GM23338 (cell line): ENCODE measurements at regions not wholly inside any gene's neighbourhood (a gene's known extent, or its start where the extent isn't known, plus 50 kb on each side); places are given as distances from the start of the nearest gene placed in this dataset.

Experiments used
- ATAC-seq: fragments of 200-7000 bp; cut with Tn5 transposase; 3 replicates; pipeline ENCODE4 v1.9.1; 2020
- DNase-seq: peaks from one replicate; pipeline ENCODE4 v3.0.0-alpha.2; 2015; ENCODE audit warnings: low spot score
- H2AFZ ChIP-seq: fragments of 200-600 bp; sonication (generic); 2 replicates; pipeline ENCODE4 v1.8.0; 2016; ENCODE audit warnings: antibody characterized with exemption, mild to moderate bottlenecking, moderate library complexity
- H3F3A ChIP-seq: fragments of 200-600 bp; sonication (generic); replicated peaks from 2 replicates; pipeline ENCODE4 v1.8.0; 2017; ENCODE audit warnings: antibody characterized with exemption, mixed run types, low read depth
- H3K27ac ChIP-seq: fragments of 200-600 bp; sonication (generic); 2 replicates; pipeline ENCODE4 v1.6.1; 2016; ENCODE audit warnings: low read depth
- H3K27me3 ChIP-seq: fragments of 200-600 bp; sonication (generic); 2 replicates; pipeline ENCODE4 v1.8.0; 2016; ENCODE audit warnings: mild to moderate bottlenecking, mixed run types, moderate library complexity; ENCODE audit not compliant: insufficient read depth
- H3K36me3 ChIP-seq: fragments of 200-600 bp; sonication (generic); 2 replicates; pipeline ENCODE4 v1.8.0; 2016; ENCODE audit warnings: mild to moderate bottlenecking; ENCODE audit not compliant: insufficient read depth
- H3K4me1 ChIP-seq: fragments of 200-600 bp; sonication (generic); 2 replicates; pipeline ENCODE4 v1.8.0; 2016; ENCODE audit warnings: mild to moderate bottlenecking, moderate library complexity; ENCODE audit not compliant: insufficient read depth
- H3K4me2 ChIP-seq: fragments of 200-600 bp; sonication (generic); 2 replicates; pipeline ENCODE4 v1.7.1; 2017; ENCODE audit warnings: mixed run types
- H3K4me3 ChIP-seq: fragments of 200-600 bp; sonication (generic); 2 replicates; pipeline ENCODE4 v1.6.1; 2016; ENCODE audit warnings: mixed run types
- H3K79me2 ChIP-seq: fragments of 200-600 bp; sonication (generic); replicated peaks from 2 replicates; pipeline ENCODE4 v1.8.0; 2017; ENCODE audit warnings: mild to moderate bottlenecking; ENCODE audit not compliant: insufficient read depth
- H3K9me2 ChIP-seq: fragments of 200-600 bp; sonication (generic); 2 replicates; pipeline ENCODE4 v1.8.0; 2017; ENCODE audit not compliant: insufficient read depth
- H4K20me1 ChIP-seq: fragments of 200-600 bp; sonication (generic); replicated peaks from 2 replicates; pipeline ENCODE4 v1.8.0; 2017; ENCODE audit warnings: mild to moderate bottlenecking; ENCODE audit not compliant: insufficient read depth
- H3K27ac Mint-ChIP-seq: 2 replicates; pipeline ENCODE4 v1.8.0; 2020; ENCODE audit warnings: inconsistent platforms, mild to moderate bottlenecking, moderate library complexity, mixed read lengths
- H3K27me3 Mint-ChIP-seq: 3 replicates; pipeline ENCODE4 v1.8.0; 2022; ENCODE audit warnings: low read depth, mild to moderate bottlenecking, moderate library complexity, mixed read lengths, inconsistent platforms; ENCODE audit not compliant: insufficient read depth, poor library complexity
- H3K36me3 Mint-ChIP-seq: 3 replicates; pipeline ENCODE4 v1.8.0; 2021; ENCODE audit warnings: low read depth, mild to moderate bottlenecking, inconsistent platforms, moderate library complexity, mixed read lengths
- H3K4me1 Mint-ChIP-seq: 3 replicates; pipeline ENCODE4 v1.8.0; 2020; ENCODE audit warnings: mild to moderate bottlenecking, inconsistent platforms, mixed read lengths
- H3K4me3 Mint-ChIP-seq: 3 replicates; pipeline ENCODE4 v1.8.0; 2021; ENCODE audit warnings: moderate library complexity, mild to moderate bottlenecking, inconsistent platforms, mixed read lengths
- H3K9me3 Mint-ChIP-seq: 3 replicates; pipeline ENCODE4 v1.8.0; 2020; ENCODE audit warnings: moderate library complexity, mild to moderate bottlenecking, inconsistent platforms, mixed read lengths
- CREB1 ChIP-seq: fragments of 250-450 bp; sonication (Bioruptor Pico); IDR thresholded peaks from 2 replicates; pipeline ENCODE4 v1.5.0; 2020; ENCODE audit warnings: low read depth, mild to moderate bottlenecking, moderate library complexity
- CTCF ChIP-seq, 2 experiments: fragments of 200-600 bp in 1 of 2; sonication (generic) in 1 of 2; conservative IDR thresholded peaks; 2 replicates each; pipeline versions ENCODE4 v1.5.1 to v1.6.1; 2016 to 2017; ENCODE audit warnings: antibody characterized with exemption in 2 of 2, low read depth in 2 of 2, mild to moderate bottlenecking in 2 of 2, moderate library complexity in 1 of 2
- ETS1 ChIP-seq: IDR thresholded peaks from 2 replicates; pipeline ENCODE4 v1.6.1; 2016; ENCODE audit warnings: antibody characterized with exemption
- EZH2phosphoT487 ChIP-seq: fragments of 200-600 bp; sonication (generic); IDR thresholded peaks from one replicate; pipeline ENCODE4 v1.8.1; 2018; ENCODE audit warnings: antibody characterized with exemption; ENCODE audit not compliant: unreplicated experiment
- REST ChIP-seq: IDR thresholded peaks from one replicate; pipeline ENCODE4 v1.6.1; 2018; ENCODE audit warnings: antibody characterized with exemption; ENCODE audit not compliant: unreplicated experiment
- STAT1 ChIP-seq: IDR thresholded peaks from one replicate; pipeline ENCODE4 v1.6.1; 2016; ENCODE audit warnings: antibody characterized with exemption; ENCODE audit not compliant: unreplicated experiment
- ZNF114 ChIP-seq: fragments of 250-450 bp; sonication (Bioruptor Pico); IDR thresholded peaks from 2 replicates; pipeline ENCODE4 v1.5.0; 2020; ENCODE audit warnings: mild to moderate bottlenecking, moderate library complexity

- TF ChIP-seq REST: no peak
These were observed 98.6 kb upstream of the DAP start (continued) for GRCh38 chr5:10859393-10860195.

- Mint-ChIP-seq H3K4me1 (peaks cover 24% of the 10 kb centered on the region), H3K27me3 (peaks cover 18% of the 10 kb centered on the region), H3K27ac (no peak overlapping the region), H3K9me3 (no peaks in the 10 kb centered on the region), H3K4me3 (no peak overlapping the region), H3K36me3 (no peaks in the 10 kb centered on the region)
- Histone ChIP-seq H3K79me2 (no peaks in the 10 kb centered on the region), H3F3A (no peaks in the 10 kb centered on the region), H3K36me3 (no peaks in the 10 kb centered on the region), H2AFZ (no peak overlapping the region), H3K27me3 (no peaks in the 10 kb centered on the region), H3K27ac (no peak overlapping the region), H4K20me1 (no peaks in the 10 kb centered on the region), H3K9me2 (peaks cover 4% of the 10 kb centered on the region), H3K4me2 (no peak overlapping the region), H3K4me1 (peaks cover 11% of the 10 kb centered on the region; the same call in 1 of the 2 replicates), H3K4me3 (no peak overlapping the region)
- DNase-seq (no peak), ATAC-seq (no peak)
- peak in 1 of 2 experiments; percentile 15; a peak in 1 of 4 replicates for TF ChIP-seq CTCF (conservative IDR thresholded peaks at IDR 0.05; ENCODE audit: low read depth in 2 of 2)
- TF ChIP-seq CREB1 (CRISPR knock-in tag): no peak
- TF ChIP-seq STAT1: no peak
- no peak for TF ChIP-seq ETS1
These were observed 97.9 kb upstream of the DAP start for GRCh38 chr5:10858945-10859344.

- Histone ChIP-seq H3K4me2 (no peak overlapping the region), H3F3A (no peaks in the 10 kb centered on the region), H3K27ac (no peak overlapping the region), H3K79me2 (no peaks in the 10 kb centered on the region), H3K4me1 (peaks cover 11% of the 10 kb centered on the region; the same call in 1 of the 2 replicates), H2AFZ (no peak overlapping the region), H3K9me2 (peaks cover 4% of the 10 kb centered on the region), H3K4me3 (no peak overlapping the region), H3K27me3 (no peaks in the 10 kb centered on the region), H3K36me3 (no peaks in the 10 kb centered on the region), H4K20me1 (no peaks in the 10 kb centered on the region)
- Mint-ChIP-seq H3K36me3 (no peaks in the 10 kb centered on the region), H3K4me1 (peaks cover 24% of the 10 kb centered on the region), H3K27ac (no peak overlapping the region), H3K4me3 (no peak overlapping the region), H3K9me3 (no peaks in the 10 kb centered on the region), H3K27me3 (peaks cover 18% of the 10 kb centered on the region)
- ATAC-seq (no peak), DNase-seq (no peak)
- TF ChIP-seq EZH2phosphoT487 (no peak), ZNF114 (no peak)
These were observed 97.3 kb upstream of the DAP start for GRCh38 chr5:10858307-10858706.
